ENCODE measurements at regions not wholly inside any gene's neighbourhood (a gene's known extent, or its start where the extent isn't known, plus 50 kb on each side); places are given as distances from the start of the nearest gene placed in this dataset.

- H3K27ac Mint-ChIP-seq (ENCODE audit: unreplicated experiment): no peak overlapping the region
- Histone ChIP-seq H3K9me3 (no peaks in the 10 kb centered on the region), H3K4me1 (no peaks in the 10 kb centered on the region), H3K36me3 (ENCODE audit: control insufficient read depth, insufficient read depth, low read length) (no peaks in the 10 kb centered on the region), H3K4me3 (ENCODE audit: low read depth, low read length) (no peak overlapping the region), H3K27me3 (replicated peaks; ENCODE audit: control insufficient read depth, insufficient read depth, low read length) (no peaks in the 10 kb centered on the region)
- no peaks in the 10 kb centered on the region for H3K9me3 Mint-ChIP-seq (ENCODE audit: unreplicated experiment)
- CTCF ChIA-PET: no interaction called here
- POLR2A ChIA-PET: no interaction called here
- no peak overlapping the region for H3K4me3 Mint-ChIP-seq (ENCODE audit: unreplicated experiment)
- H3K36me3 Mint-ChIP-seq (ENCODE audit: insufficient read depth, unreplicated experiment): no peaks in the 10 kb centered on the region
- BruUV-seq (replicated peaks): no TSS peak
- DNase-seq: no peak
- TF ChIP-seq CTCF (IDR thresholded peaks at IDR 0.05; ENCODE audit: insufficient read depth in 1 of 2, low read depth in 1 of 2, low read length in 1 of 2, severe bottlenecking in 1 of 2, unreplicated experiment in 1 of 2): no peak
- intact Hi-C loops (cut with micrococcal nuclease; ENCODE audit: unreplicated experiment): no loop called here
- H3K4me1 Mint-ChIP-seq (ENCODE audit: low read depth, unreplicated experiment): no peaks in the 10 kb centered on the region
- no peaks in the 10 kb centered on the region for H3K27me3 Mint-ChIP-seq (ENCODE audit: insufficient read depth, unreplicated experiment)
Measured at GRCh38 chr9:28528049-28528448, 954.8 kb upstream of the C9orf72 start.

GRCh38 chr9:28538132-28538531 lies 964.9 kb upstream of the C9orf72 start:
- Histone ChIP-seq H3K4me3 (ENCODE audit: low read depth, low read length) (no peak overlapping the region), H3K4me1 (no peaks in the 10 kb centered on the region), H3K27me3 (replicated peaks; ENCODE audit: control insufficient read depth, insufficient read depth, low read length) (no peaks in the 10 kb centered on the region), H3K36me3 (ENCODE audit: control insufficient read depth, insufficient read depth, low read length) (no peaks in the 10 kb centered on the region), H3K9me3 (no peaks in the 10 kb centered on the region)
- BruUV-seq (replicated peaks): no TSS peak
- POLR2A ChIA-PET: no interaction called here
- CTCF ChIA-PET: no interaction called here
- no peak for TF ChIP-seq CTCF (IDR thresholded peaks at IDR 0.05; ENCODE audit: insufficient read depth in 1 of 2, low read depth in 1 of 2, low read length in 1 of 2, severe bottlenecking in 1 of 2, unreplicated experiment in 1 of 2)
- no peak for DNase-seq
- intact Hi-C loops (cut with micrococcal nuclease; ENCODE audit: unreplicated experiment): no loop called here
- Mint-ChIP-seq H3K27me3 (ENCODE audit: insufficient read depth, unreplicated experiment) (no peaks in the 10 kb centered on the region), H3K36me3 (ENCODE audit: insufficient read depth, unreplicated experiment) (no peaks in the 10 kb centered on the region), H3K4me3 (ENCODE audit: unreplicated experiment) (no peak overlapping the region), H3K27ac (ENCODE audit: unreplicated experiment) (no peak overlapping the region), H3K4me1 (ENCODE audit: low read depth, unreplicated experiment) (no peaks in the 10 kb centered on the region), H3K9me3 (ENCODE audit: unreplicated experiment) (no peaks in the 10 kb centered on the region)

- Mint-ChIP-seq H3K4me1 (ENCODE audit: low read depth, unreplicated experiment) (no peaks in the 10 kb centered on the region), H3K9me3 (ENCODE audit: unreplicated experiment) (no peaks in the 10 kb centered on the region), H3K27ac (ENCODE audit: unreplicated experiment) (no peak overlapping the region), H3K27me3 (ENCODE audit: insufficient read depth, unreplicated experiment) (no peaks in the 10 kb centered on the region), H3K4me3 (ENCODE audit: unreplicated experiment) (no peak overlapping the region), H3K36me3 (ENCODE audit: insufficient read depth, unreplicated experiment) (no peaks in the 10 kb centered on the region)
- intact Hi-C loops (cut with micrococcal nuclease; ENCODE audit: unreplicated experiment): no loop called here
- no peaks in the 10 kb centered on the region for H3K27me3 ChIP-seq (replicated peaks; ENCODE audit: control insufficient read depth, insufficient read depth, low read length)
- no peaks in the 10 kb centered on the region for H3K36me3 ChIP-seq (ENCODE audit: control insufficient read depth, insufficient read depth, low read length)
- ChIA-PET POLR2A (no interaction called here), CTCF (no interaction called here)
- H3K4me1 ChIP-seq: no peaks in the 10 kb centered on the region
- no TSS peak for BruUV-seq (replicated peaks)
- DNase-seq: no peak
- H3K9me3 ChIP-seq: no peaks in the 10 kb centered on the region
- no peak for TF ChIP-seq CTCF (IDR thresholded peaks at IDR 0.05; ENCODE audit: insufficient read depth in 1 of 2, low read depth in 1 of 2, low read length in 1 of 2, severe bottlenecking in 1 of 2, unreplicated experiment in 1 of 2)
- no peak overlapping the region for H3K4me3 ChIP-seq (ENCODE audit: low read depth, low read length)
Measured at GRCh38 chr9:28539434-28540070, 966.3 kb upstream of the C9orf72 start.
